Mesothelial cell of epicardium (in vitro differentiated cells): ENCODE measurements at regions not wholly inside any gene's neighbourhood (a gene's known extent, or its start where the extent isn't known, plus 50 kb on each side); places are given as distances from the start of the nearest gene placed in this dataset.
"Not testable (repeated sequence)": the region's sequence is repeated elsewhere in the genome, so short reads cannot be mapped to it uniquely, and the experiment has no call there.

Experiments
- DNase-seq, 2 experiments: peaks; one replicate each; pipeline ENCODE4 v3.0.0; 2021; ENCODE audit warnings: low spot score in 2 of 2; ENCODE audit not compliant: unreplicated experiment in 2 of 2
- H3K27ac Mint-ChIP-seq: 2 replicates; pipeline ENCODE4 v1.8.0; 2021; ENCODE audit warnings: mixed read lengths
- H3K27me3 Mint-ChIP-seq: 2 replicates; pipeline ENCODE4 v1.8.0; 2021; ENCODE audit warnings: low read depth, mixed read lengths
- H3K36me3 Mint-ChIP-seq: 2 replicates; pipeline ENCODE4 v1.8.0; 2021; ENCODE audit warnings: mixed read lengths
- H3K4me1 Mint-ChIP-seq: 2 replicates; pipeline ENCODE4 v1.8.0; 2021; ENCODE audit warnings: mixed read lengths
- H3K4me3 Mint-ChIP-seq: 2 replicates; pipeline ENCODE4 v1.8.0; 2021; ENCODE audit warnings: mild to moderate bottlenecking, moderate library complexity, mixed read lengths
- H3K9me3 Mint-ChIP-seq: 2 replicates; pipeline ENCODE4 v1.8.0; 2021; ENCODE audit warnings: mixed read lengths
- CTCF ChIP-seq: fragments of 200-600 bp; sonication (generic); IDR thresholded peaks from one replicate; pipeline ENCODE4 v1.5.0; 2021; ENCODE audit warnings: antibody characterized with exemption; ENCODE audit not compliant: unreplicated experiment

- no peaks in the 10 kb centered on the region for H3K36me3 Mint-ChIP-seq
- H3K4me3 Mint-ChIP-seq, result no peak overlapping the region
- H3K9me3 Mint-ChIP-seq, result no peaks in the 10 kb centered on the region
- no peaks in the 10 kb centered on the region for H3K27me3 Mint-ChIP-seq
- DNase-seq, result no peak
- no peak overlapping the region for H3K27ac Mint-ChIP-seq
- H3K4me1 Mint-ChIP-seq, result no peaks in the 10 kb centered on the region
- TF ChIP-seq CTCF, result no peak
These were observed 215.1 kb downstream of the RBM26 start for GRCh38 chr13:79190932-79191331.

GRCh38 chr13:79187917-79188690 is 218.0 kb downstream of the RBM26 start:
- H3K9me3 Mint-ChIP-seq, result no peaks in the 10 kb centered on the region
- DNase-seq, result no peak
- H3K4me3 Mint-ChIP-seq, result no peak overlapping the region
- H3K4me1 Mint-ChIP-seq, result no peaks in the 10 kb centered on the region
- H3K27me3 Mint-ChIP-seq, result no peaks in the 10 kb centered on the region
- H3K27ac Mint-ChIP-seq, result no peak overlapping the region
- no peaks in the 10 kb centered on the region for H3K36me3 Mint-ChIP-seq
- no peak for TF ChIP-seq CTCF

GRCh38 chr13:79185580-79185979 is 220.5 kb downstream of the RBM26 start:
- H3K27me3 Mint-ChIP-seq, result no peaks in the 10 kb centered on the region
- TF ChIP-seq CTCF, result no peak
- DNase-seq, result no peak
- no peaks in the 10 kb centered on the region for H3K4me1 Mint-ChIP-seq
- no peaks in the 10 kb centered on the region for H3K9me3 Mint-ChIP-seq
- no peak overlapping the region for H3K27ac Mint-ChIP-seq
- H3K4me3 Mint-ChIP-seq, result no peak overlapping the region
- H3K36me3 Mint-ChIP-seq, result no peaks in the 10 kb centered on the region

GRCh38 chr13:79183231-79183630 is 222.8 kb downstream of the RBM26 start:
- Mint-ChIP-seq H3K36me3 (no peaks in the 10 kb centered on the region), H3K27me3 (no peaks in the 10 kb centered on the region), H3K4me1 (no peaks in the 10 kb centered on the region), H3K9me3 (peaks cover 7% of the 10 kb centered on the region), H3K4me3 (no peak overlapping the region), H3K27ac (no peak overlapping the region)
- TF ChIP-seq CTCF, result no peak
- no peak for DNase-seq

GRCh38 chr13:79173691-79174090 is 232.4 kb downstream of the RBM26 start:
- not testable (repeated sequence) for DNase-seq, H3K36me3 Mint-ChIP-seq, H3K4me3 Mint-ChIP-seq, H3K4me1 Mint-ChIP-seq, H3K27ac Mint-ChIP-seq, H3K27me3 Mint-ChIP-seq
- peaks cover 46% of the 10 kb centered on the region for H3K9me3 Mint-ChIP-seq

GRCh38 chr13:79172924-79173323 is 233.1 kb downstream of the RBM26 start:
- H3K36me3 Mint-ChIP-seq, H3K4me3 Mint-ChIP-seq, H3K27ac Mint-ChIP-seq, DNase-seq, H3K27me3 Mint-ChIP-seq, H3K4me1 Mint-ChIP-seq: not testable (repeated sequence)
- peaks cover 51% of the 10 kb centered on the region for H3K9me3 Mint-ChIP-seq
